Astrocyte of the spinal cord (primary cell): ENCODE measurements at regions not wholly inside any gene's neighbourhood (a gene's known extent, or its start where the extent isn't known, plus 50 kb on each side); places are given as distances from the start of the nearest gene placed in this dataset.

Source experiments
- DNase-seq: peaks from one replicate; pipeline ENCODE4 v3.0.0; 2011; ENCODE audit warnings: low read depth, low spot score
- H3K4me3 ChIP-seq: 2 replicates; pipeline ENCODE4 v1.5.1; 2011; ENCODE audit warnings: low read depth, mild to moderate bottlenecking, low read length, moderate library complexity
- CTCF ChIP-seq: IDR thresholded peaks from 2 replicates; pipeline ENCODE4 v1.5.1; 2012; ENCODE audit warnings: low read depth, mild to moderate bottlenecking, low read length, inconsistent platforms
- in situ Hi-C: cut with HindIII; loops from 2 replicates; pipeline ENCODE4 v1.10.0; 2017; ENCODE audit warnings: low sequenced_read_pairs

- DNase-seq: no peak
- TF ChIP-seq CTCF: no peak
- in situ Hi-C loops: no loop called here
- H3K4me3 ChIP-seq: no peak overlapping the region
Observed at GRCh38 chr4:138085736-138086305, 156.3 kb downstream of the SLC7A11 start.

GRCh38 chr4:138078751-138079520 is 163.2 kb downstream of the SLC7A11 start:
- in situ Hi-C loops: no loop called here
- no peak overlapping the region for H3K4me3 ChIP-seq
- no peak for DNase-seq
- TF ChIP-seq CTCF: no peak

GRCh38 chr4:138078253-138078652 is 163.9 kb downstream of the SLC7A11 start:
- TF ChIP-seq CTCF: no peak
- DNase-seq: no peak
- no peak overlapping the region for H3K4me3 ChIP-seq
- in situ Hi-C loops: no loop called here

GRCh38 chr4:138076561-138076960 is 165.6 kb downstream of the SLC7A11 start:
- no peak for TF ChIP-seq CTCF
- DNase-seq: no peak
- in situ Hi-C loops: no loop called here
- H3K4me3 ChIP-seq: no peak overlapping the region

- in situ Hi-C loops: no loop called here
- TF ChIP-seq CTCF: no peak
- H3K4me3 ChIP-seq: no peak overlapping the region
- DNase-seq: no peak
Observed at GRCh38 chr4:138070816-138071215, 171.3 kb downstream of the SLC7A11 start.

- in situ Hi-C loops: no loop called here
- no peak for DNase-seq
- no peak for TF ChIP-seq CTCF
- H3K4me3 ChIP-seq: no peak overlapping the region
Observed at GRCh38 chr4:138063581-138063980, 178.6 kb downstream of the SLC7A11 start.
